ENCODE measurements at regions not wholly inside any gene's neighbourhood (a gene's known extent, or its start where the extent isn't known, plus 50 kb on each side); places are given as distances from the start of the nearest gene placed in this dataset.
"Not testable (repeated sequence)": the region's sequence is repeated elsewhere in the genome, so short reads cannot be mapped to it uniquely, and the experiment has no call there.

GRCh38 chr6:16832043-16832567 lies 70.8 kb upstream of the ATXN1 start:
- DNase-seq (ENCODE audit: low read depth): no peak

DNA sequence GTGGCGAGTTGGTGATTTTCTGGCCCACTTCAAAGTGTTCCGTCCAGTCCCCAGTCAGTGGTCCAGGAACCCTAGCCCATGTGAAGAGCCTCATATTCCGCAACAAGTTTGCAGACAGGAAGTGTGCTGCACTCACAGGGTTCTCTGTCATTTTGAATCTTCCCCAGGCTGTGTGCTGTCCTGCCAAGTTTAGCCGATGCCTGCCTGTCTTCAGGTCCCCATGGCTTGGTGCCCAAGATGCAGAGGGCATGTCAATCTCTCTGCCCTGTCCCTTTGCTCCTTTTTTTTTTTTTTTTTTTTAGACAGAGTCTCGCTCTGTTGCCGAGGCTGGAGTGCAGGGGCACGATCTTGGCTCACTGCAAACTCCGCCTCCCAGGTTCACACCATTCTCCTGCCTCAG lies 69.9 kb upstream of the ATXN1 start:
- DNase-seq (ENCODE audit: low read depth): no peak

GRCh38 chr6:16828058-16828457 lies 66.8 kb upstream of the ATXN1 start:
- DNase-seq (ENCODE audit: low read depth): no peak

DNA sequence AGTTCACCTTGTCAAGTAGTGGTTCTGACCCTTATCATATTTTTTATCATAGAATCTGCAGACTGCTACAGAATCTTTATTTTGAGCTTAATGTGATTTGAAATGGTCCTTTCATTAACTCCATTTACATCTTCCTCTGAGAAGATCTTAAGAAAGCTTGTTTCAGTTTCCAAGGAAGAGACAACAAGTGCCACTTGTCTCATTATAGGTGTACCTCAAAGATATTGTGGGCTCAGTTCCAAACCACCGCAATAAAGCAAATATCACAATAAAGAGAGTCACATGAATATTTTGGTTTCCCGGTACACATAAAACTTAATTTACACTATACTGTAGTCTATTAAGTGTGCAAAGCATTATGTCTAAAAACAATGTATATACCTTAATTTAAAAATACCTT lies 66.4 kb upstream of the ATXN1 start:
- no peak for DNase-seq (ENCODE audit: low read depth)

DNA sequence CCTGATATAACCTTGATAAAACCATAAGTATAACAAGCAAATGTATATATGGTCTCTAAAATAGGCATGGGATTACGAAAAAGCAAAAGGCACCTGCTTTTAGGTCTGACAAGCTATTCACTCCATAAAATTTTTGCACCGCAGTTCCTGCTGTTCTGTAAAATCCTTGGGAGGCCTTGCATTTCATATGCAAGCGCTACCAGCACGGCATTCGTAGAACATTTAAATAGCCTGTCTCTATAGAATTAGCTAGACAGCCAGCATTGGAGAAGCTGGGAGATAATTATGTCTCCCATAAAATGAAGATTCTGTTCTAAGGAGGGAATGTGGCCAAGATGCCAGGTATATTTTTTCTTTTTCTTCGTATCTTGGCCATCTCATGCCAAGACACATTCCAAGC lies 64.5 kb upstream of the ATXN1 start:
- no peak for DNase-seq (ENCODE audit: low read depth)

GRCh38 chr6:16824845-16825685 lies 63.8 kb upstream of the ATXN1 start:
- no peak for DNase-seq (ENCODE audit: low read depth)

- DNase-seq (ENCODE audit: low read depth): no peak
These were observed 62.6 kb upstream of the ATXN1 start for GRCh38 chr6:16823718-16824352.

- DNase-seq (ENCODE audit: low read depth): no peak
These were observed 61.9 kb upstream of the ATXN1 start for GRCh38 chr6:16822975-16823717.

GRCh38 chr6:16822529-16822928 lies 61.3 kb upstream of the ATXN1 start:
- no peak for DNase-seq (ENCODE audit: low read depth)

DNA sequence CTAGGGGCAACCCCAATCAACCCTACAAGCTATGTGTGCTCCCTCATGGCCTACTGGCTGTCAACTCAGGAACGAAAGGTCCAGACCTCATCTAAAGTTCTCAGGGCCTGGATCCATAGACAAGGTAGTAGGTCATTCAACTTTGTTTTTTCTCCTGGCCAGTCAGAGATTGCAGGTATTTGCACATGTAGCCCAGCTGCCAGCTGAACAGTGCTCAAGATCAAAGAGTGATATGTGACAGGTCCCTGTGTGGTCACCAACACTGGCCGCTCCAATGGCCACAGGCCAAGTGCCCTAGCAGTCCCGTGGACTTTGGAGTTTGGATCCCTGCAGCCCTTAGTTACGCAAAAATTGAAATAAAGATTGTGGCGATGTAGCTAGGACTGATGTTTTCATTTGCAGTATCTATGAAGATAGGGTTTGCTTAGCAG lies 60.6 kb upstream of the ATXN1 start:
- DNase-seq (ENCODE audit: low read depth): no peak

- DNase-seq (ENCODE audit: low read depth): not testable (repeated sequence)
These were observed 59.0 kb upstream of the ATXN1 start for GRCh38 chr6:16820262-16820661.

GRCh38 chr6:16819752-16820151 lies 58.5 kb upstream of the ATXN1 start:
- DNase-seq (ENCODE audit: low read depth): peak; percentile 29

DNA sequence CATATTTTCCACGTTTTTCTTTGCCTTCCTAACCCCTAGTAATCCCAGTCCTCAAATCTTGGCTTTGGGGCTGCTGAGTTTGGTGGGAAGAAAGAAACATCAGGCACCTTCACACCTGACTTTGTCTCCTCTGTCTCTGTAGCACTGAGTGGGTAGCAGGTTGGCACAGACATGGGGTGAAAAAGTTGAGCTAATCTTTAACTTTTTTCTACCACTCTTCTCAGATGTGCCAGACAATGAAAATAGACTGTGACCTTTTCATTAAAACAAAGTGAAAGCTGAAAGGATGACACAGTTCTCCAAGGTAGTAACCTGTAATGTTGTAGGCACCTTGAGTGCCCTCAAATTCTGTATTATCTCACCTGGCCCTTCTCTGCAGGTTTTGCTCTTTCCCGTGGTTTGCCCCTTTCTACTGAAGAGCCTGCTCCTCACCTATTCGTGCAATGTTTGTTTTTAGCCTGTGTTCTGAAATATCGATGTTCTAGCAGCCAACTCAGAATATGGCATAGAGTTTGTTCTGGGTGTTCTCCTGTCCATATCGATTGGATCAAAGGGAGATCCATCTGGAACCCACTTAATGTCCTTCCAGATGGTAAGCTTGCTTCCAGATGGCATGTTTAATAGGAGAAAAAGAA lies 57.8 kb upstream of the ATXN1 start:
- no peak for DNase-seq (ENCODE audit: low read depth)

- DNase-seq (ENCODE audit: low read depth): no peak
These were observed 56.3 kb upstream of the ATXN1 start for GRCh38 chr6:16817594-16817993.

- DNase-seq (ENCODE audit: low read depth): no peak
These were observed 55.6 kb upstream of the ATXN1 start for GRCh38 chr6:16816891-16817290.

- DNase-seq (ENCODE audit: low read depth): no peak
These were observed 51.7 kb upstream of the ATXN1 start for GRCh38 chr6:16812993-16813392.

DNA sequence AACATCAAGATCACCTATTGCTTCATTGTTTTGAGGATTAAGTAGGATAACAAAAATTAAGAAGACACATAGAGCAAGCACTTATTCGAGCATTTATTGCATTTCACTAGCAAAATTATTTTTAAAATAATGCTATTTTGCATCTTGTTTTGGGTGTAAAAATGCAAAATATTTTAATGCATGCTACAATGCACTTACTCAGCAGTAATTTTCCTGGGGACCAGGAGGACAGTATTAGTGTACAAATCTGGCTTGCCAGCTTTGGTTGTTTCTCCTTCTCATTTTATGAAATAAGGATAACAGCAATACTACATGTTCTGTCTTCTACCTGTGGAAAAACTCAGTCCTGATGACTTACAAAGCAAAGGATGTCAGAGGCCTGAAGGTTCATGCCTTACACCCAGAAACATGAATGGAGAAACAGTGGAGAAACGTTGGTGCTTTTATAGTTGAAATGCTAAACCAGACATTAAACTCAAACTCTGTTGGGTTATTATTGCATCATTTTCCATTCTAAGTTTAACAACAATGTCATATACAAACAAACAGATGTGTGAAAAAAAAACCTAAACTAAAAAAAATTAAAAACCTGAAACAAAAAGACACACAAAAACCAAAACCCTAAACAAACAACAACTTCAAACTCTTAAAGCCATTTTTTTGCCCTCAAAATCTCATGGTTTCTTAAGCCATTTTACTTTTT lies 50.2 kb upstream of the ATXN1 start:
- DNase-seq (ENCODE audit: low read depth): no peak
